Muscle of arm (tissue), 1 donor: ENCODE measurements at regions not wholly inside any gene's neighbourhood (a gene's known extent, or its start where the extent isn't known, plus 50 kb on each side); places are given as distances from the start of the nearest gene placed in this dataset.
"Not testable (repeated sequence)": the region's sequence is repeated elsewhere in the genome, so short reads cannot be mapped to it uniquely, and the experiment has no call there.

Experiments used
- DNase-seq: peaks from one replicate; pipeline ENCODE4 v3.0.0-alpha.2; 2013

- DNase-seq: not testable (repeated sequence)
Measured at GRCh38 chrX:737021-737420, 106.4 kb downstream of the SHOX start.

- DNase-seq: no peak
Measured at GRCh38 chrX:734362-734761, 103.8 kb downstream of the SHOX start.

GRCh38 chrX:733961-734360 is 103.4 kb downstream of the SHOX start:
- DNase-seq: no peak

- no peak for DNase-seq
Measured at GRCh38 chrX:729583-730409, 99.2 kb downstream of the SHOX start.

GRCh38 chrX:729101-729500 is 98.5 kb downstream of the SHOX start:
- DNase-seq: not testable (repeated sequence)

- not testable (repeated sequence) for DNase-seq
Measured at GRCh38 chrX:728639-729038, 98.0 kb downstream of the SHOX start.

GRCh38 chrX:727738-728621 is 97.4 kb downstream of the SHOX start:
- DNase-seq: no peak

- DNase-seq: no peak
Measured at GRCh38 chrX:725971-726370, 95.4 kb downstream of the SHOX start.

GRCh38 chrX:724256-724655 is 93.7 kb downstream of the SHOX start:
- DNase-seq: no peak

- no peak for DNase-seq
Measured at GRCh38 chrX:723781-724180, 93.2 kb downstream of the SHOX start.

- DNase-seq: no peak
Measured at GRCh38 chrX:721354-721753, 90.8 kb downstream of the SHOX start.

- DNase-seq: no peak
Measured at GRCh38 chrX:720825-721224, 90.2 kb downstream of the SHOX start.

GRCh38 chrX:720250-720649 is 89.7 kb downstream of the SHOX start:
- DNase-seq: no peak

GRCh38 chrX:716136-716535 is 85.5 kb downstream of the SHOX start:
- no peak for DNase-seq

- DNase-seq: no peak
Measured at GRCh38 chrX:714131-714530, 83.5 kb downstream of the SHOX start.
